HL-60 (cell line): ENCODE measurements at regions not wholly inside any gene's neighbourhood (a gene's known extent, or its start where the extent isn't known, plus 50 kb on each side); places are given as distances from the start of the nearest gene placed in this dataset.
"Not testable (repeated sequence)": the region's sequence is repeated elsewhere in the genome, so short reads cannot be mapped to it uniquely, and the experiment has no call there.

Experiments
- GABPA ChIP-seq: IDR thresholded peaks from 2 replicates; pipeline ENCODE4 v1.6.1; 2012; ENCODE audit warnings: low read depth
- POLR2AphosphoS5 ChIP-seq: IDR thresholded peaks from 2 replicates; pipeline ENCODE4 v1.6.1; 2012; ENCODE audit warnings: low read depth
- SPI1 ChIP-seq: IDR thresholded peaks from 2 replicates; pipeline ENCODE4 v1.6.1; 2012; ENCODE audit warnings: low read depth, mild to moderate bottlenecking, borderline replicate concordance
- TF ChIP-seq, protein P1 (sequence below): IDR thresholded peaks from one replicate; pipeline ENCODE4 v1.5.1; 2011; ENCODE audit warnings: low read length, control low read depth, inconsistent platforms; ENCODE audit not compliant: insufficient read depth
- TF ChIP-seq, protein P2 (sequence below): IDR thresholded peaks from 2 replicates; pipeline ENCODE4 v1.6.1; 2012; ENCODE audit warnings: low read depth; ENCODE audit not compliant: insufficient replicate concordance

DNA sequence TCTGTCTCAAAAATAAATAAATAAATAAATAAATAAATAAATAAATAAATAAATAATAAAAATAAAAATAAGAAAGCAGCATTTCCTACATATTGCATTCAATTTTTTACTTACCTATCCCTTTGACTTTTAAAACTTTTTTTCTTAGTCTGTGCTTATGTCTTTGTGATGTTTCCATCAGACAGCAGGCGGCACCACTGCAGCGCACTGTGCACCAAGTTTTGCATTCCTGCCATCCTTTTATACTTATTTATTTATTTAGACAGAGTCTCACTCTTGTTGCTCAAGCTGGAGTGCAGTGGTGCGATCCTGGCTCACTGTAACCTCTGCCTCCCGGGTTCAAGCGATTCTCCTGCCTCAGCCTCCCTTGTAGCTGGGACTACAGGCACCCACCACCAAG is 132.6 kb downstream of the SPATA31A6 start:
- TF ChIP-seq, protein P1, sequence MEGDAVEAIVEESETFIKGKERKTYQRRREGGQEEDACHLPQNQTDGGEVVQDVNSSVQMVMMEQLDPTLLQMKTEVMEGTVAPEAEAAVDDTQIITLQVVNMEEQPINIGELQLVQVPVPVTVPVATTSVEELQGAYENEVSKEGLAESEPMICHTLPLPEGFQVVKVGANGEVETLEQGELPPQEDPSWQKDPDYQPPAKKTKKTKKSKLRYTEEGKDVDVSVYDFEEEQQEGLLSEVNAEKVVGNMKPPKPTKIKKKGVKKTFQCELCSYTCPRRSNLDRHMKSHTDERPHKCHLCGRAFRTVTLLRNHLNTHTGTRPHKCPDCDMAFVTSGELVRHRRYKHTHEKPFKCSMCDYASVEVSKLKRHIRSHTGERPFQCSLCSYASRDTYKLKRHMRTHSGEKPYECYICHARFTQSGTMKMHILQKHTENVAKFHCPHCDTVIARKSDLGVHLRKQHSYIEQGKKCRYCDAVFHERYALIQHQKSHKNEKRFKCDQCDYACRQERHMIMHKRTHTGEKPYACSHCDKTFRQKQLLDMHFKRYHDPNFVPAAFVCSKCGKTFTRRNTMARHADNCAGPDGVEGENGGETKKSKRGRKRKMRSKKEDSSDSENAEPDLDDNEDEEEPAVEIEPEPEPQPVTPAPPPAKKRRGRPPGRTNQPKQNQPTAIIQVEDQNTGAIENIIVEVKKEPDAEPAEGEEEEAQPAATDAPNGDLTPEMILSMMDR: not testable (repeated sequence)
- TF ChIP-seq POLR2AphosphoS5, SPI1, GABPA: not testable (repeated sequence)
- TF ChIP-seq, protein P2, sequence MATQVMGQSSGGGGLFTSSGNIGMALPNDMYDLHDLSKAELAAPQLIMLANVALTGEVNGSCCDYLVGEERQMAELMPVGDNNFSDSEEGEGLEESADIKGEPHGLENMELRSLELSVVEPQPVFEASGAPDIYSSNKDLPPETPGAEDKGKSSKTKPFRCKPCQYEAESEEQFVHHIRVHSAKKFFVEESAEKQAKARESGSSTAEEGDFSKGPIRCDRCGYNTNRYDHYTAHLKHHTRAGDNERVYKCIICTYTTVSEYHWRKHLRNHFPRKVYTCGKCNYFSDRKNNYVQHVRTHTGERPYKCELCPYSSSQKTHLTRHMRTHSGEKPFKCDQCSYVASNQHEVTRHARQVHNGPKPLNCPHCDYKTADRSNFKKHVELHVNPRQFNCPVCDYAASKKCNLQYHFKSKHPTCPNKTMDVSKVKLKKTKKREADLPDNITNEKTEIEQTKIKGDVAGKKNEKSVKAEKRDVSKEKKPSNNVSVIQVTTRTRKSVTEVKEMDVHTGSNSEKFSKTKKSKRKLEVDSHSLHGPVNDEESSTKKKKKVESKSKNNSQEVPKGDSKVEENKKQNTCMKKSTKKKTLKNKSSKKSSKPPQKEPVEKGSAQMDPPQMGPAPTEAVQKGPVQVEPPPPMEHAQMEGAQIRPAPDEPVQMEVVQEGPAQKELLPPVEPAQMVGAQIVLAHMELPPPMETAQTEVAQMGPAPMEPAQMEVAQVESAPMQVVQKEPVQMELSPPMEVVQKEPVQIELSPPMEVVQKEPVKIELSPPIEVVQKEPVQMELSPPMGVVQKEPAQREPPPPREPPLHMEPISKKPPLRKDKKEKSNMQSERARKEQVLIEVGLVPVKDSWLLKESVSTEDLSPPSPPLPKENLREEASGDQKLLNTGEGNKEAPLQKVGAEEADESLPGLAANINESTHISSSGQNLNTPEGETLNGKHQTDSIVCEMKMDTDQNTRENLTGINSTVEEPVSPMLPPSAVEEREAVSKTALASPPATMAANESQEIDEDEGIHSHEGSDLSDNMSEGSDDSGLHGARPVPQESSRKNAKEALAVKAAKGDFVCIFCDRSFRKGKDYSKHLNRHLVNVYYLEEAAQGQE: not testable (repeated sequence)
